ENCODE measurements at regions not wholly inside any gene's neighbourhood (a gene's known extent, or its start where the extent isn't known, plus 50 kb on each side); places are given as distances from the start of the nearest gene placed in this dataset.

DNA sequence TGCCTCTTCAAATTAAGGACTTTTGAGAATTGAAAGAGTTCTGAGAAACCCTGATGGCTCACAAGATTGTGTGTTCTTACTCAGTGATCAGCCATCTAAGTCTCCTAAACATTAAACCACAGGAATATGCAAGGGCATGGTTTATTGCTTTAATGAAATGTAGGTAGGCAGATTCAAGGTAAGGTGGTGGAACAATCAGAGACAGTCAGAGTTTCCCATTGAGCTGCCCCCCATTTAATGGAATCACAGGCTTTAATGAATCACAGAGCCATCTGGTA is 107.8 kb upstream of the LRATD1 start:
- DNase-seq (ENCODE audit: extremely low read depth in 1 of 4, low spot score in 3 of 4) (no peak), ATAC-seq (no peak), FAIRE-seq (no peak)
- ChIA-PET POLR2A (no interaction called here), CTCF (ENCODE audit: low intra/inter-chr PET ratio) (no interaction called here)
- no TSS peak for BruUV-seq (replicated peaks)
- in situ Hi-C loops (cut with MboI) (no loop called here), intact Hi-C loops (cut with micrococcal nuclease) (no loop called here)
- Histone ChIP-seq H3K36me3 (ENCODE audit: control insufficient read depth, insufficient read depth, low read length) (no peaks in the 10 kb centered on the region), H3K4me3 (no peak overlapping the region), H3K27me3 (ENCODE audit: control insufficient read depth in 2 of 2, insufficient read depth in 2 of 2, low read length in 2 of 2) (no peaks in the 10 kb centered on the region), H2AFZ (ENCODE audit: low read depth, low read length) (no peak overlapping the region), H3K4me2 (ENCODE audit: insufficient read depth, low read length) (no peak overlapping the region), H3K9me1 (ENCODE audit: control insufficient read depth, insufficient read depth, low read length) (no peaks in the 10 kb centered on the region), H3K79me2 (ENCODE audit: control insufficient read depth, insufficient read depth, low read length) (no peaks in the 10 kb centered on the region), H3K9me3 (replicated peaks; ENCODE audit: control insufficient read depth, insufficient read depth, low read depth, low read length) (no peaks in the 10 kb centered on the region), H3K4me1 (replicated peaks in 1 of 2; ENCODE audit: control insufficient read depth in 2 of 2, insufficient read depth in 2 of 2, low read length in 2 of 2) (no peaks in the 10 kb centered on the region), H3K27ac (ENCODE audit: extremely low read depth, low read depth, low read length) (no peak overlapping the region), H4K20me1 (replicated peaks; ENCODE audit: control insufficient read depth, insufficient read depth, low read length) (no peaks in the 10 kb centered on the region), H3K9ac (ENCODE audit: insufficient read depth in 1 of 2, low read depth in 2 of 2, low read length in 2 of 2) (no peak overlapping the region)
- no peak for TF ChIP-seq RNF219 (CRISPR knock-in tag; IDR thresholded peaks at IDR 0.05)

DNA sequence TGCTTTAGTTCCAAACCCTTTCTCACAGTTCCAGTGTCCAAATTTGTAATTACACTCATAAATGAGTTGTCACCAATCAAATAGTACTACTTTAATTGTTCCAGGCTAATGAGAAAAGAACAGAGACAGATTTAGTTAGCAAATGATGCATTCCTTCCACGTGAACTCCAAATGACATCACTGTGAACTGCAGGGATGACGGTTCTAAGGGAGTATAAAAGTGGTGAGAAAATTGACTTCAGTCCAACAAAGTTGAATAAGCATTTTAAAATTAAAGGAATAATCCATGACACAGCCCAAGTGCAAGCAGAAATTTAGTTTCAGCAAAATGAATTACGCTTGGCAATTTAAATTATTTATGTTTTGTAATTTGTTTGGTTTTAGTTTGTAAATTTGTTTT is 102.0 kb upstream of the LRATD1 start:
- POLR2A ChIA-PET: no interaction called here
- Histone ChIP-seq H2AFZ (ENCODE audit: low read depth, low read length) (no peak overlapping the region), H3K36me3 (ENCODE audit: control insufficient read depth, insufficient read depth, low read length) (no peaks in the 10 kb centered on the region), H3K27me3 (ENCODE audit: control insufficient read depth in 2 of 2, insufficient read depth in 2 of 2, low read length in 2 of 2) (no peaks in the 10 kb centered on the region), H3K9ac (ENCODE audit: insufficient read depth in 1 of 2, low read depth in 2 of 2, low read length in 2 of 2) (no peak overlapping the region), H3K9me3 (replicated peaks; ENCODE audit: control insufficient read depth, insufficient read depth, low read depth, low read length) (no peaks in the 10 kb centered on the region), H3K4me3 (no peak overlapping the region), H3K27ac (ENCODE audit: extremely low read depth, low read depth, low read length) (no peak overlapping the region), H3K4me2 (ENCODE audit: insufficient read depth, low read length) (no peak overlapping the region), H3K9me1 (ENCODE audit: control insufficient read depth, insufficient read depth, low read length) (no peaks in the 10 kb centered on the region), H4K20me1 (replicated peaks; ENCODE audit: control insufficient read depth, insufficient read depth, low read length) (no peaks in the 10 kb centered on the region), H3K79me2 (ENCODE audit: control insufficient read depth, insufficient read depth, low read length) (no peaks in the 10 kb centered on the region), H3K4me1 (replicated peaks in 1 of 2; ENCODE audit: control insufficient read depth in 2 of 2, insufficient read depth in 2 of 2, low read length in 2 of 2) (no peaks in the 10 kb centered on the region)
- no TSS peak for BruUV-seq (replicated peaks)
- no peak for DNase-seq (ENCODE audit: extremely low read depth in 1 of 4, low spot score in 3 of 4)
- ATAC-seq: no peak
- CTCF ChIA-PET (ENCODE audit: low intra/inter-chr PET ratio): no interaction called here
- in situ Hi-C loops (cut with MboI): no loop called here
- no peak for FAIRE-seq
- intact Hi-C loops (cut with micrococcal nuclease): no loop called here
- 3% methylated on average over 3 of the region's 3 CpGs for WGBS (ENCODE audit: insufficient coverage, low coverage, missing lambda C conversion rate)
- TF ChIP-seq SRSF1 (IDR thresholded peaks at IDR 0.05; ENCODE audit: low read depth, low read length) (no peak), CBFA2T2 (conservative IDR thresholded peaks at IDR 0.05) (no peak), PTTG1 (tag; IDR thresholded peaks at IDR 0.05; ENCODE audit: low read depth) (no peak), ZNF583 (CRISPR knock-in tag; IDR thresholded peaks at IDR 0.05) (no peak), ZBED1 (IDR thresholded peaks at IDR 0.05) (no peak), CUX1 (CRISPR knock-in tag; IDR thresholded peaks at IDR 0.05) (no peak), SIX5 (IDR thresholded peaks at IDR 0.05; ENCODE audit: borderline replicate concordance in 1 of 2, insufficient read depth in 1 of 2, low read depth in 1 of 2, low read length in 2 of 2) (no peak)
- TF ChIP-seq, protein P1, sequence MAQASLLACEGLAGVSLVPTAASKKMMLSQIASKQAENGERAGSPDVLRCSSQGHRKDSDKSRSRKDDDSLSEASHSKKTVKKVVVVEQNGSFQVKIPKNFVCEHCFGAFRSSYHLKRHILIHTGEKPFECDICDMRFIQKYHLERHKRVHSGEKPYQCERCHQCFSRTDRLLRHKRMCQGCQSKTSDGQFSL (CRISPR knock-in tag; IDR thresholded peaks at IDR 0.05): no peak
- TF ChIP-seq, protein P1 (tag; IDR thresholded peaks at IDR 0.05): no peak
